K562 (cell line): ENCODE measurements at regions not wholly inside any gene's neighbourhood (a gene's known extent, or its start where the extent isn't known, plus 50 kb on each side); places are given as distances from the start of the nearest gene placed in this dataset.

Experiments used
- CTCF ChIP-seq, 3 experiments: IDR thresholded peaks in 2 of 3; conservative IDR thresholded peaks in 1 of 3; 2 replicates each; pipeline ENCODE4 v1.5.1; 2011 to 2012; ENCODE audit warnings: low read length in 3 of 3, mild to moderate bottlenecking in 3 of 3, control low read depth in 2 of 3, improper control_type of control experiment in 1 of 3, inconsistent platforms in 1 of 3, low read depth in 1 of 3, mixed read lengths in 1 of 3, moderate library complexity in 1 of 3; ENCODE audit not compliant: insufficient read depth in 2 of 3
- EP300 ChIP-seq: IDR thresholded peaks from 2 replicates; pipeline ENCODE4 v1.6.1; 2012; ENCODE audit warnings: low read length, improper control_type of control experiment
- EZH2 ChIP-seq: IDR thresholded peaks from 2 replicates; pipeline ENCODE4 v1.6.1; 2012; ENCODE audit warnings: low read depth, mild to moderate bottlenecking, inconsistent platforms, low read length, borderline replicate concordance
- MAFF ChIP-seq: IDR thresholded peaks from 2 replicates; pipeline ENCODE4 v1.6.1; 2012; ENCODE audit warnings: low read length, improper control_type of control experiment
- MYNN ChIP-seq, 2 experiments: sonication (generic); formaldehyde crosslinking in 1 of 2; IDR thresholded peaks; 2 replicates each; pipeline versions ENCODE4 v1.5.0 to v1.6.1; 2016 to 2020; ENCODE audit warnings: antibody characterized with exemption in 1 of 2, missing genetic modification reagents in 1 of 2
- TAF1 ChIP-seq: IDR thresholded peaks from 2 replicates; pipeline ENCODE4 v1.6.1; 2011; ENCODE audit warnings: mild to moderate bottlenecking, low read length, moderate library complexity; ENCODE audit not compliant: insufficient read depth, control insufficient read depth, severe bottlenecking; ENCODE audit errors: extremely low read depth
- ZNF239 ChIP-seq: fragments of 250-450 bp; sonication (Bioruptor Pico); IDR thresholded peaks from 2 replicates; pipeline ENCODE4 v1.4.0; 2020; ENCODE audit warnings: mild to moderate bottlenecking

- no peak for TF ChIP-seq CTCF (IDR thresholded peaks at IDR 0.05 in 2 of 3, conservative IDR thresholded peaks at IDR 0.05 in 1 of 3; ENCODE audit: insufficient read depth in 2 of 3, low read depth in 1 of 3, low read length in 3 of 3)
- no peak for TF ChIP-seq TAF1
- TF ChIP-seq MYNN (IDR thresholded peaks at IDR 0.05), result no peak
- no peak for TF ChIP-seq MYNN (CRISPR knock-in tag; IDR thresholded peaks at IDR 0.05)
- TF ChIP-seq MAFF, result no peak
- TF ChIP-seq EZH2, result no peak
- no peak for TF ChIP-seq EP300
- TF ChIP-seq ZNF239 (CRISPR knock-in tag), result no peak
Measured at GRCh38 chr6:48486876-48487275, 375.9 kb upstream of the PTCHD4 start.
